Neural cell (in vitro differentiated cells): ENCODE measurements at regions not wholly inside any gene's neighbourhood (a gene's known extent, or its start where the extent isn't known, plus 50 kb on each side); places are given as distances from the start of the nearest gene placed in this dataset.

Experiments
- H2AFZ ChIP-seq: fragments of 200-600, 300-800 bp; sonication (generic), shearing (Covaris generic); 2 replicates; pipeline ENCODE4 v1.6.0; 2014; ENCODE audit warnings: low read depth, mild to moderate bottlenecking, antibody characterized with exemption, low read length, moderate library complexity
- H3F3A ChIP-seq: fragments of 200-600 bp; shearing (Covaris generic); 2 replicates; pipeline ENCODE4 v1.6.1; 2016; ENCODE audit warnings: mild to moderate bottlenecking, moderate library complexity, mixed read lengths, antibody characterized with exemption, low read length; ENCODE audit not compliant: insufficient read depth, poor library complexity, severe bottlenecking
- H3K27ac ChIP-seq: fragments of 200-600, 300-800 bp; sonication (generic), shearing (Covaris generic); 2 replicates; pipeline ENCODE4 v1.5.1; 2014; ENCODE audit warnings: mild to moderate bottlenecking, low read length, moderate library complexity
- H3K27me3 ChIP-seq: fragments of 300-800, 200-600 bp; sonication (generic), shearing (Covaris generic); 2 replicates; pipeline ENCODE4 v1.6.0; 2014; ENCODE audit warnings: mild to moderate bottlenecking, low read depth, low read length, moderate library complexity; ENCODE audit not compliant: insufficient read depth
- H3K36me3 ChIP-seq: fragments of 300-800, 200-600 bp; sonication (generic), shearing (Covaris generic); 2 replicates; pipeline ENCODE4 v1.5.1; 2014; ENCODE audit warnings: mild to moderate bottlenecking, antibody characterized with exemption, low read length, moderate library complexity; ENCODE audit not compliant: insufficient read depth
- H3K4me2 ChIP-seq: fragments of 300-800, 200-600 bp; sonication (generic), shearing (Covaris generic); 2 replicates; pipeline ENCODE4 v1.6.0; 2014; ENCODE audit warnings: mild to moderate bottlenecking, low read length
- H3K4me3 ChIP-seq: fragments of 300-800, 200-600 bp; sonication (generic), shearing (Covaris generic); 2 replicates; pipeline ENCODE4 v1.5.1; 2014; ENCODE audit warnings: mild to moderate bottlenecking, low read length, moderate library complexity
- H3K79me2 ChIP-seq: fragments of 200-600 bp; shearing (Covaris generic); replicated peaks from 2 replicates; pipeline ENCODE4 v1.6.0; 2014; ENCODE audit warnings: mild to moderate bottlenecking, low read length, moderate library complexity; ENCODE audit not compliant: insufficient read depth
- H3K9ac ChIP-seq: fragments of 300-800, 200-600 bp; sonication (generic), shearing (Covaris generic); 2 replicates; pipeline ENCODE4 v1.6.1; 2016; ENCODE audit warnings: mild to moderate bottlenecking, low read length, mixed read lengths
- H3K9me2 ChIP-seq: fragments of 200-600 bp; shearing (Covaris generic); 2 replicates; pipeline ENCODE4 v1.6.1; 2016; ENCODE audit warnings: mild to moderate bottlenecking, low read length, mixed read lengths; ENCODE audit not compliant: insufficient read depth
- H3K9me3 ChIP-seq: fragments of 200-600, 300-800 bp; sonication (generic), shearing (Covaris generic); 2 replicates; pipeline ENCODE4 v1.6.1; 2016; ENCODE audit warnings: mild to moderate bottlenecking, mixed run types, low read length, moderate library complexity, mixed read lengths
- H4K20me1 ChIP-seq: fragments of 200-600 bp; shearing (Covaris generic); 2 replicates; pipeline ENCODE4 v1.6.1; 2016; ENCODE audit warnings: mild to moderate bottlenecking, mixed run types; ENCODE audit not compliant: insufficient read depth
- CTCF ChIP-seq: fragments of 450-650 bp; IDR thresholded peaks from 2 replicates; pipeline ENCODE4 v1.5.1; 2014; ENCODE audit warnings: antibody characterized with exemption, mild to moderate bottlenecking, moderate library complexity; ENCODE audit not compliant: poor library complexity, severe bottlenecking
- EP300 ChIP-seq: fragments of 450-650 bp; conservative IDR thresholded peaks from 2 replicates; pipeline ENCODE4 v1.6.1; 2014; ENCODE audit warnings: antibody characterized with exemption, mild to moderate bottlenecking, moderate library complexity; ENCODE audit not compliant: poor library complexity, severe bottlenecking
- EZH2 ChIP-seq: fragments of 200-600, 300-800 bp; shearing (Covaris generic), sonication (generic); IDR thresholded peaks from 2 replicates; pipeline ENCODE4 v1.6.1; 2014; ENCODE audit warnings: antibody characterized with exemption, low read length, borderline replicate concordance, mild to moderate bottlenecking; ENCODE audit not compliant: insufficient read depth, poor library complexity, severe bottlenecking
- MXI1 ChIP-seq: fragments of 450-650 bp; conservative IDR thresholded peaks from 2 replicates; pipeline ENCODE4 v1.6.1; 2014; ENCODE audit warnings: antibody characterized with exemption, mild to moderate bottlenecking; ENCODE audit not compliant: poor library complexity, severe bottlenecking
- POLR2AphosphoS5 ChIP-seq: IDR thresholded peaks from 2 replicates; pipeline ENCODE4 v1.6.1; 2012
- RAD21 ChIP-seq: fragments of 450-650 bp; conservative IDR thresholded peaks from 2 replicates; pipeline ENCODE4 v1.6.1; 2014; ENCODE audit warnings: antibody characterized with exemption, mild to moderate bottlenecking, moderate library complexity
- SMC3 ChIP-seq: fragments of 450-650 bp; conservative IDR thresholded peaks from 2 replicates; pipeline ENCODE4 v1.6.1; 2014; ENCODE audit warnings: antibody characterized with exemption, mild to moderate bottlenecking, moderate library complexity; ENCODE audit not compliant: poor library complexity
- TAF1 ChIP-seq: IDR thresholded peaks from 2 replicates; pipeline ENCODE4 v1.6.1; 2012; ENCODE audit warnings: low read depth
- TF ChIP-seq, protein P1 (sequence below): IDR thresholded peaks from 2 replicates; pipeline ENCODE4 v1.6.1; 2012; ENCODE audit warnings: borderline replicate concordance

- H3K9me3 ChIP-seq = no peaks in the 10 kb centered on the region
- no peak overlapping the region for H3K9ac ChIP-seq
- H3K4me3 ChIP-seq = no peak overlapping the region
- H3K79me2 ChIP-seq = no peaks in the 10 kb centered on the region
- TF ChIP-seq, protein P1, sequence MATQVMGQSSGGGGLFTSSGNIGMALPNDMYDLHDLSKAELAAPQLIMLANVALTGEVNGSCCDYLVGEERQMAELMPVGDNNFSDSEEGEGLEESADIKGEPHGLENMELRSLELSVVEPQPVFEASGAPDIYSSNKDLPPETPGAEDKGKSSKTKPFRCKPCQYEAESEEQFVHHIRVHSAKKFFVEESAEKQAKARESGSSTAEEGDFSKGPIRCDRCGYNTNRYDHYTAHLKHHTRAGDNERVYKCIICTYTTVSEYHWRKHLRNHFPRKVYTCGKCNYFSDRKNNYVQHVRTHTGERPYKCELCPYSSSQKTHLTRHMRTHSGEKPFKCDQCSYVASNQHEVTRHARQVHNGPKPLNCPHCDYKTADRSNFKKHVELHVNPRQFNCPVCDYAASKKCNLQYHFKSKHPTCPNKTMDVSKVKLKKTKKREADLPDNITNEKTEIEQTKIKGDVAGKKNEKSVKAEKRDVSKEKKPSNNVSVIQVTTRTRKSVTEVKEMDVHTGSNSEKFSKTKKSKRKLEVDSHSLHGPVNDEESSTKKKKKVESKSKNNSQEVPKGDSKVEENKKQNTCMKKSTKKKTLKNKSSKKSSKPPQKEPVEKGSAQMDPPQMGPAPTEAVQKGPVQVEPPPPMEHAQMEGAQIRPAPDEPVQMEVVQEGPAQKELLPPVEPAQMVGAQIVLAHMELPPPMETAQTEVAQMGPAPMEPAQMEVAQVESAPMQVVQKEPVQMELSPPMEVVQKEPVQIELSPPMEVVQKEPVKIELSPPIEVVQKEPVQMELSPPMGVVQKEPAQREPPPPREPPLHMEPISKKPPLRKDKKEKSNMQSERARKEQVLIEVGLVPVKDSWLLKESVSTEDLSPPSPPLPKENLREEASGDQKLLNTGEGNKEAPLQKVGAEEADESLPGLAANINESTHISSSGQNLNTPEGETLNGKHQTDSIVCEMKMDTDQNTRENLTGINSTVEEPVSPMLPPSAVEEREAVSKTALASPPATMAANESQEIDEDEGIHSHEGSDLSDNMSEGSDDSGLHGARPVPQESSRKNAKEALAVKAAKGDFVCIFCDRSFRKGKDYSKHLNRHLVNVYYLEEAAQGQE = no peak
- no peak for TF ChIP-seq TAF1
- no peaks in the 10 kb centered on the region for H3K27me3 ChIP-seq
- no peak overlapping the region for H2AFZ ChIP-seq
- H3K4me2 ChIP-seq = no peak overlapping the region
- H3F3A ChIP-seq = peaks cover 6% of the 10 kb centered on the region
- no peaks in the 10 kb centered on the region for H4K20me1 ChIP-seq
- H3K9me2 ChIP-seq = no peaks in the 10 kb centered on the region
- H3K27ac ChIP-seq = no peak overlapping the region
- H3K36me3 ChIP-seq = no peaks in the 10 kb centered on the region
These were observed 57.3 kb upstream of the TMEM18 start for GRCh38 chr2:734496-734895.

DNA sequence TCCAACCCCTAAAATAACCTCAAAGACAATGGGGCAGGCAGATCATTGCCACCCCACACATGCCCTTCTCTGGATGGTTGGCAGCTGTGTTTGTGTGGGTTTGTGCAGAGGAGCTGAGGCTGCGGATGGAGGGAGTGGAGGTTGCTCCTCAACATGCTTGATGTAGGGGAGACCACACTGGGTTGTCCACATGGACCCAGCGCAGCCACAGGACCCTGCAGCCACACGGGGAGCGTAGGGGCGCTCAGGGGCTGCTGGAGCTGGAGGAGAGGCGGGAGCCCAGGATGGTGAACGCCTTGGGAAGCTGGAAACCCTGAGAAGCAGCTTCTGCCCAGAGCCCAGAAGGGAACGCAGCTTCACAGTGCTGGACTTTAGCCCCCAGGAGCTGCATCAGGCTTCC is 56.3 kb upstream of the TMEM18 start:
- no peak overlapping the region for H3K4me2 ChIP-seq
- no peak overlapping the region for H2AFZ ChIP-seq
- H3K9me3 ChIP-seq = no peaks in the 10 kb centered on the region
- TF ChIP-seq, protein P1 = no peak
- TF ChIP-seq EZH2 (no peak), TAF1 (no peak), SMC3 (no peak), MXI1 (no peak), RAD21 (no peak), EP300 (no peak), CTCF (no peak), POLR2AphosphoS5 (no peak)
- H3K79me2 ChIP-seq = no peaks in the 10 kb centered on the region
- no peak overlapping the region for H3K27ac ChIP-seq
- no peak overlapping the region for H3K4me3 ChIP-seq
- no peaks in the 10 kb centered on the region for H4K20me1 ChIP-seq
- H3K9ac ChIP-seq = no peak overlapping the region
- no peaks in the 10 kb centered on the region for H3K27me3 ChIP-seq
- H3K36me3 ChIP-seq = no peaks in the 10 kb centered on the region
- no peaks in the 10 kb centered on the region for H3F3A ChIP-seq
- no peaks in the 10 kb centered on the region for H3K9me2 ChIP-seq
